ENCODE measurements at regions not wholly inside any gene's neighbourhood (a gene's known extent, or its start where the extent isn't known, plus 50 kb on each side); places are given as distances from the start of the nearest gene placed in this dataset.

DNA sequence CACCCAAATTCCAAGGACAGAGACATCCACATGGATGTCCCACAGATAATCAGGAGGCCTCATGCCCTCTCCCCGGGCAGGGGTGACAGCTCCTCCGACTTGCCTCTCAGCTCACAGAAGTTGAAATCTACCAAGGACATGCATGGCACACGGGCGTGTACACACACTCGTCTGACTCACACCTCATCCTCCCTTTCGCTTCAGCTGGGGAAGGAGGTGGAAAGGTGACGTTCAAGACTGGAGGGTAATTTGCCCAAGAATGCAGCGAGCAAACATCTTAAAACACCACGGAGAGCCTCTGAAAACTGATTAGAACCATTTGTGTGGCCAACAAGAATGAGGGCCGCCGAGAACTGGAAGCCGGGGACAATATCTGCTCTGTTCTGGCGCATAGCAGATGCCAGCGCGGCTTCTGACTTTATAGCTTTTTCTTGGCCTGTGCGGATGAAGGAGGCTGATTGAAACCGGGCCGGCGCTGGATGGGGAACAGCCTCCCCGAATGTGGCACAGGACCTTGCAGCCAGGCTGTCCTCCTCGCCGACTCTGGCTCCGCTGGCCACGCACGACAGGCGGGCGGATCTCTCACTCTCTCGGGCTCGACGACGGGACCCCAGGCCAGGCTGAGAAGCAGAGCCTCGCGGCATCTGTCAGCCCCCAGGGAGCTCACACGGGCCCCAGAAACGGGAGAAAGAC is 100.9 kb downstream of the C16orf95 start:
- TF ChIP-seq POLR2A (IDR thresholded peaks at IDR 0.05; ENCODE audit: low read length): no peak
- TF ChIP-seq GATA1 (IDR thresholded peaks at IDR 0.05; ENCODE audit: low read depth, low read length): no peak

Measured in erythroblast (primary cell).